GM23248 (cell line): ENCODE measurements at regions not wholly inside any gene's neighbourhood (a gene's known extent, or its start where the extent isn't known, plus 50 kb on each side); places are given as distances from the start of the nearest gene placed in this dataset.

ENCODE experiments used
- EZH2 ChIP-seq: fragments of 200-600 bp; sonication (generic); IDR thresholded peaks from 2 replicates; pipeline ENCODE4 v1.6.1; 2018; ENCODE audit warnings: antibody characterized with exemption, mild to moderate bottlenecking; ENCODE audit not compliant: insufficient read depth, poor library complexity, severe bottlenecking
- EZH2phosphoT487 ChIP-seq: fragments of 200-600 bp; sonication (generic); IDR thresholded peaks from 2 replicates; pipeline ENCODE4 v1.6.1; 2018; ENCODE audit warnings: antibody characterized with exemption, moderate library complexity, mild to moderate bottlenecking, low read depth; ENCODE audit not compliant: insufficient read depth

DNA sequence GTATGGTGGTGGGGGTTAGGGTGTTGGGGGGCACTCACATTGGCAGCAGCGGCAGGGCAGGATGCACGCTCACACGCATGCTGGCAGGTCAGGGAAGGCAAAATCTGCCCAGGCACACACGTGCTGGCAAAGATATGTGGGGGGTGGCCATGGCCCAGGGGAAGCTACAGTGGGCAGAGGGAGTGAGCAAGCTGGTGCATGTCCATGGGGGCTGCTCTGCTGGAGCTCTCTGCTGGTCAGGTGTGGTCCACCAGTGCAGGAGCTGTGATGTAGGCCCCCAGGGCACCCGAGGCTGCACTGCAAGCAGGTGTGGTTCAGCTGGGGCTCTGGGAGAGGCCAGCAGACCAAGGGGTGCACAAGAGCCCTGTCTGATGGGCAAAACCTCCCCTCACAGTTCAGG lies 491.5 kb upstream of the TNP1 start:
- TF ChIP-seq EZH2 = no peak
- no peak for TF ChIP-seq EZH2phosphoT487
